ENCODE measurements at regions not wholly inside any gene's neighbourhood (a gene's known extent, or its start where the extent isn't known, plus 50 kb on each side); places are given as distances from the start of the nearest gene placed in this dataset.
"Not testable (repeated sequence)": the region's sequence is repeated elsewhere in the genome, so short reads cannot be mapped to it uniquely, and the experiment has no call there.

- DNase-seq: no peak
Observed at GRCh38 chr4:173475751-173476150, 54.3 kb downstream of the HAND2 start.

GRCh38 chr4:173469622-173470021 lies 60.4 kb downstream of the HAND2 start:
- DNase-seq: no peak

- no peak for DNase-seq
Observed at GRCh38 chr4:173468314-173468713, 61.7 kb downstream of the HAND2 start.

GRCh38 chr4:173466101-173466500 lies 63.9 kb downstream of the HAND2 start:
- DNase-seq: no peak

- DNase-seq: no peak
Observed at GRCh38 chr4:173464481-173464880, 65.5 kb downstream of the HAND2 start.

GRCh38 chr4:173463816-173464215 lies 64.9 kb upstream of the SCRG1 start:
- DNase-seq: no peak

GRCh38 chr4:173461170-173461569 lies 62.3 kb upstream of the SCRG1 start:
- no peak for DNase-seq

- DNase-seq: no peak
Observed at GRCh38 chr4:173459857-173460256, 60.9 kb upstream of the SCRG1 start.

- DNase-seq: no peak
Observed at GRCh38 chr4:173457893-173458292, 59.0 kb upstream of the SCRG1 start.

GRCh38 chr4:173451435-173451834 lies 52.5 kb upstream of the SCRG1 start:
- DNase-seq: not testable (repeated sequence)

- DNase-seq: no peak
Observed at GRCh38 chr4:173450281-173450680, 51.4 kb upstream of the SCRG1 start.

GRCh38 chr4:173449380-173449717 lies 50.4 kb upstream of the SCRG1 start:
- DNase-seq: peak in 1 of 58 donors; percentile 0

GRCh38 chr4:173448608-173449379 lies 49.9 kb upstream of the SCRG1 start:
- DNase-seq: peak in 1 of 58 donors; percentile 30
